IMR-90 (cell line): ENCODE measurements at regions not wholly inside any gene's neighbourhood (a gene's known extent, or its start where the extent isn't known, plus 50 kb on each side); places are given as distances from the start of the nearest gene placed in this dataset.
A peak's percentile ranks its signal among the peaks of the same experiment; 100 is the strongest.

Experiments
- ATAC-seq: fragments of 200-7000 bp; cut with Tn5 transposase; 2 replicates; pipeline ENCODE4 v1.9.1; 2020; ENCODE audit warnings: low read depth, mild to moderate bottlenecking, moderate library complexity
- BruUV-seq: library from RNA; stranded (reverse); fragments of 400-500 nt; replicated peaks from 2 replicates; lab custom pipeline; 2021; lab: Mats Ljungman, UMichigan
- CTCF ChIA-PET: fragments of 300-600 bp; formaldehyde crosslinking; extraction: SDS; loops from one replicate; lab custom pipeline; 2021; ENCODE audit warnings: antibody characterized with exemption; lab: Yijun Ruan, JAX
- POLR2A ChIA-PET: fragments of 300-600 bp; sonication (Branson Sonifier 250); formaldehyde crosslinking; loops from one replicate; lab custom pipeline; 2022; ENCODE audit warnings: antibody characterized with exemption; ENCODE audit not compliant: unreplicated experiment; lab: Charles Lee
- DNase-seq: peaks from one replicate; pipeline ENCODE4 v3.0.0; 2013
- H2AFZ ChIP-seq: replicated peaks from 2 replicates; pipeline ENCODE3; 2013; ENCODE audit warnings: low read length, mild to moderate bottlenecking; ENCODE audit not compliant: poor library complexity
- H2AK5ac ChIP-seq: 2 replicates; pipeline ENCODE4 v1.6.1; 2013; ENCODE audit warnings: low read depth, low read length, inconsistent platforms
- H2AK9ac ChIP-seq: replicated peaks from 2 replicates; pipeline ENCODE3; 2013; ENCODE audit warnings: mild to moderate bottlenecking, low read depth, low read length, moderate library complexity; ENCODE audit not compliant: poor library complexity
- H2BK120ac ChIP-seq: 2 replicates; pipeline ENCODE4 v1.6.1; 2013; ENCODE audit warnings: low read depth, low read length, inconsistent platforms
- H2BK15ac ChIP-seq: 3 replicates; pipeline ENCODE4 v1.6.1; 2013; ENCODE audit warnings: low read depth, low read length, inconsistent platforms
- H2BK20ac ChIP-seq: 2 replicates; pipeline ENCODE4 v1.6.1; 2013; ENCODE audit warnings: low read depth, mild to moderate bottlenecking, inconsistent platforms, low read length, moderate library complexity
- H2BK5ac ChIP-seq: 2 replicates; pipeline ENCODE4 v1.6.1; 2013; ENCODE audit warnings: mild to moderate bottlenecking, low read depth, low read length, inconsistent platforms; ENCODE audit not compliant: poor library complexity, severe bottlenecking
- H3K14ac ChIP-seq: replicated peaks from 2 replicates; pipeline ENCODE4 v1.6.1; 2013; ENCODE audit warnings: low read depth, low read length, inconsistent platforms
- H3K18ac ChIP-seq: 2 replicates; pipeline ENCODE4 v1.6.1; 2013; ENCODE audit warnings: low read depth, low read length, control low read depth
- H3K23ac ChIP-seq: 2 replicates; pipeline ENCODE4 v1.6.1; 2013; ENCODE audit warnings: low read depth, low read length, inconsistent platforms
- H3K27ac ChIP-seq: 2 replicates; pipeline ENCODE4 v1.5.1; 2013; ENCODE audit warnings: mild to moderate bottlenecking, control low read depth, low read length; ENCODE audit not compliant: insufficient read depth
- H3K27me3 ChIP-seq: 2 replicates; pipeline ENCODE4 v1.6.1; 2013; ENCODE audit warnings: low read length; ENCODE audit not compliant: control insufficient read depth, insufficient read depth
- H3K36me3 ChIP-seq: 2 replicates; pipeline ENCODE4 v1.6.1; 2013; ENCODE audit warnings: low read length, mixed read lengths; ENCODE audit not compliant: control insufficient read depth, insufficient read depth
- H3K4ac ChIP-seq: 2 replicates; pipeline ENCODE4 v1.6.1; 2013; ENCODE audit warnings: low read depth, low read length, inconsistent platforms
- H3K4me1 ChIP-seq: 2 replicates; pipeline ENCODE4 v1.6.1; 2013; ENCODE audit warnings: low read length, mixed read lengths; ENCODE audit not compliant: control insufficient read depth, insufficient read depth
- H3K4me2 ChIP-seq: 2 replicates; pipeline ENCODE4 v1.6.1; 2013; ENCODE audit warnings: low read depth, mild to moderate bottlenecking, control low read depth, low read length, moderate library complexity
- H3K4me3 ChIP-seq: 2 replicates; pipeline ENCODE4 v1.5.1; 2013; ENCODE audit warnings: low read depth, mild to moderate bottlenecking, control low read depth, low read length, moderate library complexity; ENCODE audit not compliant: insufficient read depth
- H3K56ac ChIP-seq: 2 replicates; pipeline ENCODE4 v1.6.1; 2013; ENCODE audit warnings: low read length, inconsistent platforms; ENCODE audit not compliant: insufficient read depth; ENCODE audit errors: extremely low read depth
- H3K79me1 ChIP-seq, 2 experiments: 2 replicates each; pipeline ENCODE4 v1.6.1; 2013; ENCODE audit warnings: low read length in 2 of 2, inconsistent platforms in 1 of 2, low read depth in 1 of 2
- H3K9ac ChIP-seq: 2 replicates; pipeline ENCODE4 v1.6.1; 2013; ENCODE audit warnings: low read depth, low read length, control low read depth
- H3K9me1 ChIP-seq: 2 replicates; pipeline ENCODE4 v1.6.1; 2013; ENCODE audit warnings: low read length, inconsistent platforms; ENCODE audit not compliant: insufficient read depth
- H3K9me3 ChIP-seq: 2 replicates; pipeline ENCODE4 v1.6.1; 2013; ENCODE audit warnings: low read length; ENCODE audit not compliant: control insufficient read depth, insufficient read depth
- H4K20me1 ChIP-seq: 2 replicates; pipeline ENCODE4 v1.6.1; 2013; ENCODE audit warnings: low read length, inconsistent platforms; ENCODE audit not compliant: insufficient read depth
- H4K5ac ChIP-seq: 2 replicates; pipeline ENCODE4 v1.6.1; 2013; ENCODE audit warnings: mild to moderate bottlenecking, low read depth, low read length, control low read depth
- H4K8ac ChIP-seq, 2 experiments: 2 replicates each; pipeline ENCODE4 v1.6.1; 2013; ENCODE audit warnings: low read depth in 2 of 2, low read length in 2 of 2, control low read depth in 1 of 2, inconsistent platforms in 1 of 2
- H4K91ac ChIP-seq: 2 replicates; pipeline ENCODE4 v1.6.1; 2013; ENCODE audit warnings: low read depth, low read length, inconsistent platforms; ENCODE audit not compliant: insufficient read depth
- CEBPB ChIP-seq: IDR thresholded peaks from 2 replicates; pipeline ENCODE4 v1.6.1; 2012; ENCODE audit warnings: low read depth, low read length, improper control_type of control experiment
- FOS ChIP-seq: fragments of 150-350 bp; IDR thresholded peaks from 2 replicates; pipeline ENCODE4 v1.6.1; 2016; ENCODE audit warnings: low read depth, low read length
- MAFK ChIP-seq: IDR thresholded peaks from 2 replicates; pipeline ENCODE4 v1.6.1; 2012; ENCODE audit warnings: low read depth, low read length, improper control_type of control experiment
- MXI1 ChIP-seq: IDR thresholded peaks from 2 replicates; pipeline ENCODE4 v1.6.1; 2012; ENCODE audit warnings: low read depth, mild to moderate bottlenecking, low read length, moderate library complexity, borderline replicate concordance
- POLR2A ChIP-seq: IDR thresholded peaks from 2 replicates; pipeline ENCODE4 v1.6.1; 2012; ENCODE audit warnings: mild to moderate bottlenecking, low read depth, low read length
- RAD21 ChIP-seq: IDR thresholded peaks from 2 replicates; pipeline ENCODE4 v1.6.1; 2012; ENCODE audit warnings: low read length, improper control_type of control experiment
- RFX5 ChIP-seq: IDR thresholded peaks from 2 replicates; pipeline ENCODE4 v1.8.0; 2012; ENCODE audit warnings: low read depth, mild to moderate bottlenecking, low read length, moderate library complexity
- SMC3 ChIP-seq: fragments of 150-350 bp; IDR thresholded peaks from 2 replicates; pipeline ENCODE4 v1.6.1; 2016; ENCODE audit warnings: low read depth, mild to moderate bottlenecking, antibody characterized with exemption, low read length, moderate library complexity
- whole genome bisulfite sequencing, 2 experiments: methylation state at CpG; one replicate each; pipeline versions ENCODE4 v1.1.5 to v1.1.7; 2013; ENCODE audit warnings: missing lambda C conversion rate in 2 of 2; ENCODE audit not compliant: insufficient read length in 1 of 2; ENCODE audit errors: extremely low coverage in 2 of 2; 5-methylcytosine and 5-hydroxymethylcytosine counted together
- dilution Hi-C: fragments of 300-500 bp; cut with HindIII; formaldehyde crosslinking; loops from one replicate; pipeline ENCODE4 v1.14.3; 2018; ENCODE audit warnings: low sequenced_read_pairs; ENCODE audit not compliant: unreplicated experiment
- in situ Hi-C: fragments of 300-500 bp; cut with MboI; formaldehyde crosslinking; loops from 3 replicates; pipeline ENCODE4 v1.14.3; 2019; ENCODE audit warnings: low sequenced_read_pairs, inconsistent platforms, mixed read lengths
- intact Hi-C: fragments of 100-400 bp; cut with micrococcal nuclease; formaldehyde crosslinking; loops from 2 replicates; pipeline ENCODE4 v1.10.0; 2022
- TF ChIP-seq, protein P1 (sequence below): fragments of 150-350 bp; IDR thresholded peaks from 2 replicates; pipeline ENCODE4 v1.6.1; 2016; ENCODE audit warnings: low read depth, mild to moderate bottlenecking, low read length, moderate library complexity, borderline replicate concordance
- TF ChIP-seq, protein P2 (sequence below): fragments of 150-350 bp; IDR thresholded peaks from 2 replicates; pipeline ENCODE4 v1.6.1; 2017; ENCODE audit warnings: mild to moderate bottlenecking, antibody characterized with exemption, low read length, low read depth

DNA sequence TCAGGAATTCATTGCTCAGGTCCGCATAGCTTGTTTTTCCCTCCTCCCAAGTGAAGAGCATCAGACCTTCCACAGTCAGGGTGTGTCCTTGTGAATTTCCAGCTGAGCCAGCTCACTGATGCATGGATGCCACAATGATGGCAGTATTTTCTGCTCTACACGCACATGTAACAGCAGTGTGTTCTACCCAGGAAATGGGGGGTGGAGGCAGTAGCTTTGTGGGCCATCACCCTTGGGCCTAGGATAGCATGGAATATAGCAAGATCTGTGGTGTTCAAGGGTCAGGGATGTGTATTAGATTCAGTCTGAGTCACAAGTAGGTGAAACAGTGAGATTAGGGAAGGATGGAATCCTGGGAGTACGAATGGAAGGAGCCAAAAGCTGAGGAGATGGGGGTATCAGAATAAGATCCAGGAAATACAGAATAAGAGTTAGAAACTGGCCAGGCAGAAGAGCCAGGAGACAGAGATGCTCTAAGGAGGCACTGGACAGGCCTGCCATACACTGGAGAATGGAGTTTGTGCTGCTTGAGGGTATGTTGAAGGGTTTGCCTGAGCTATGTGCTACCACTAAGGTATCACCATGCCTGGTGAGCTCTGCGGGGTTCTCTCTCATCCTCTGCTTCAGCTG lies 90.6 kb upstream of the CNIH3 start:
- H4K20me1 ChIP-seq: no peaks in the 10 kb centered on the region
- no peak overlapping the region for H3K9ac ChIP-seq
- no peak overlapping the region for H3K56ac ChIP-seq
- TF ChIP-seq RFX5 (no peak), MAFK (no peak), POLR2A (no peak), MXI1 (no peak), SMC3 (no peak), RAD21 (no peak), CEBPB (no peak), FOS (no peak)
- TF ChIP-seq, protein P1, sequence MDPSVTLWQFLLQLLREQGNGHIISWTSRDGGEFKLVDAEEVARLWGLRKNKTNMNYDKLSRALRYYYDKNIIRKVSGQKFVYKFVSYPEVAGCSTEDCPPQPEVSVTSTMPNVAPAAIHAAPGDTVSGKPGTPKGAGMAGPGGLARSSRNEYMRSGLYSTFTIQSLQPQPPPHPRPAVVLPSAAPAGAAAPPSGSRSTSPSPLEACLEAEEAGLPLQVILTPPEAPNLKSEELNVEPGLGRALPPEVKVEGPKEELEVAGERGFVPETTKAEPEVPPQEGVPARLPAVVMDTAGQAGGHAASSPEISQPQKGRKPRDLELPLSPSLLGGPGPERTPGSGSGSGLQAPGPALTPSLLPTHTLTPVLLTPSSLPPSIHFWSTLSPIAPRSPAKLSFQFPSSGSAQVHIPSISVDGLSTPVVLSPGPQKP: no peak
- TF ChIP-seq, protein P2, sequence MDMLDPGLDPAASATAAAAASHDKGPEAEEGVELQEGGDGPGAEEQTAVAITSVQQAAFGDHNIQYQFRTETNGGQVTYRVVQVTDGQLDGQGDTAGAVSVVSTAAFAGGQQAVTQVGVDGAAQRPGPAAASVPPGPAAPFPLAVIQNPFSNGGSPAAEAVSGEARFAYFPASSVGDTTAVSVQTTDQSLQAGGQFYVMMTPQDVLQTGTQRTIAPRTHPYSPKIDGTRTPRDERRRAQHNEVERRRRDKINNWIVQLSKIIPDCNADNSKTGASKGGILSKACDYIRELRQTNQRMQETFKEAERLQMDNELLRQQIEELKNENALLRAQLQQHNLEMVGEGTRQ: no peak
- peak overlapping the region; percentile 51 for H3K14ac ChIP-seq
- peak; percentile 39 for DNase-seq
- H3K27me3 ChIP-seq: no peaks in the 10 kb centered on the region
- H3K9me1 ChIP-seq: peaks cover 19% of the 10 kb centered on the region
- intact Hi-C loops: no loop called here
- in situ Hi-C loops: no loop called here
- no CpG with 5 or more reads among the region's 4 CpGs for WGBS, 2 experiments
- H3K27ac ChIP-seq: no peak overlapping the region
- H2AK5ac ChIP-seq: peak overlapping the region; percentile 68
- H3K4ac ChIP-seq: peak overlapping the region; percentile 72
- H4K5ac ChIP-seq: peak overlapping the region; percentile 51; the same call in 1 of the 2 replicates
- H3K79me1 ChIP-seq: no peaks in the 10 kb centered on the region; a peak in 1 of 4 replicates
- POLR2A ChIA-PET: no interaction called here
- CTCF ChIA-PET: interaction anchor here (1.1 to 2.2 kb wide), 2 partner anchors 12 to 326 kb away, joined by 6 read pairs; no protein-coding TSS in a partner anchor
- peak overlapping the region; percentile 15 for H2BK5ac ChIP-seq
- H3K36me3 ChIP-seq: no peaks in the 10 kb centered on the region
- 0 out of 2 replicates have a peak overlapping the region, but pooled peaks have one; percentile 4 for H4K91ac ChIP-seq
- H3K4me3 ChIP-seq: no peak overlapping the region
- peak overlapping the region; percentile 68; the same call in 1 of the 2 replicates for H2BK20ac ChIP-seq
- H3K9me3 ChIP-seq: no peaks in the 10 kb centered on the region
- dilution Hi-C loops: no loop called here
- peak overlapping the region; percentile 35; the same call in 1 of the 2 replicates for H3K23ac ChIP-seq
- peaks cover 13% of the 10 kb centered on the region for H3K4me1 ChIP-seq
- no TSS peak for BruUV-seq
- ATAC-seq: no peak
- H3K18ac ChIP-seq: peak overlapping the region; percentile 33; the same call in 1 of the 2 replicates
- peak overlapping the region; percentile 74 for H2BK120ac ChIP-seq
- H4K8ac ChIP-seq: peak overlapping the region in 1 of 2 experiments; percentile 53; a peak in 2 of 4 replicates
- H2AFZ ChIP-seq: peak overlapping the region; percentile 27
- peak overlapping the region; percentile 88; the same call in 2 of the 3 replicates for H2BK15ac ChIP-seq
- H2AK9ac ChIP-seq: peak overlapping the region; percentile 12
- no peak overlapping the region for H3K4me2 ChIP-seq
